DND-41 (cell line): ENCODE measurements at regions not wholly inside any gene's neighbourhood (a gene's known extent, or its start where the extent isn't known, plus 50 kb on each side); places are given as distances from the start of the nearest gene placed in this dataset.
"Not testable (repeated sequence)": the region's sequence is repeated elsewhere in the genome, so short reads cannot be mapped to it uniquely, and the experiment has no call there.

ENCODE experiments used
- CTCF ChIP-seq: IDR thresholded peaks from 2 replicates; pipeline ENCODE4 v1.5.1; 2012; ENCODE audit warnings: borderline replicate concordance, low read length, moderate library complexity, mild to moderate bottlenecking; ENCODE audit not compliant: poor library complexity, severe bottlenecking; ENCODE audit errors: extremely low read depth
- EZH2 ChIP-seq: IDR thresholded peaks from 3 replicates; pipeline ENCODE4 v1.6.1; 2012; ENCODE audit warnings: borderline replicate concordance, low read depth, mild to moderate bottlenecking, moderate library complexity, low read length, inconsistent platforms; ENCODE audit not compliant: severe bottlenecking

GRCh38 chr12:34251879-34252278, 229.6 kb downstream of the ALG10 start:
- not testable (repeated sequence) for TF ChIP-seq CTCF, EZH2
